Activated CD8-positive, alpha-beta T cell treated with anti-CD3 and anti-CD28 coated beads for 36 hours (primary cell): ENCODE measurements at regions not wholly inside any gene's neighbourhood (a gene's known extent, or its start where the extent isn't known, plus 50 kb on each side); places are given as distances from the start of the nearest gene placed in this dataset.
A peak's percentile ranks its signal among the peaks of the same experiment; 100 is the strongest.

ENCODE experiments used
- ATAC-seq: fragments of 200-7000 bp; cut with Tn5 transposase; one replicate; pipeline ENCODE4 v1.10.0; 2021; ENCODE audit warnings: mild to moderate bottlenecking, moderate library complexity
- CTCF ChIA-PET: fragments of 350-600 bp; sonication (Branson Sonifier 250); formaldehyde crosslinking; loops from one replicate; lab custom pipeline; 2021; ENCODE audit warnings: antibody characterized with exemption; lab: Charles Lee
- POLR2A ChIA-PET: fragments of 350-600 bp; sonication (Branson Sonifier 250); formaldehyde crosslinking; loops from one replicate; lab custom pipeline; 2021; ENCODE audit warnings: antibody characterized with exemption; lab: Charles Lee
- DNase-seq: peaks from one replicate; pipeline ENCODE4 v3.0.0-alpha.2; 2020
- H3K27ac Mint-ChIP-seq: one replicate; pipeline ENCODE4 v1.8.0; 2021; ENCODE audit warnings: mild to moderate bottlenecking, mixed read lengths
- H3K27me3 Mint-ChIP-seq: one replicate; pipeline ENCODE4 v1.8.0; 2021; ENCODE audit warnings: mixed read lengths
- H3K36me3 Mint-ChIP-seq: one replicate; pipeline ENCODE4 v1.8.0; 2021; ENCODE audit warnings: low read depth, mixed read lengths
- H3K4me1 Mint-ChIP-seq: one replicate; pipeline ENCODE4 v1.8.0; 2021; ENCODE audit warnings: low read depth, mixed read lengths
- H3K4me3 Mint-ChIP-seq: one replicate; pipeline ENCODE4 v1.8.0; 2021; ENCODE audit warnings: mild to moderate bottlenecking, moderate library complexity, mixed read lengths
- H3K9me3 Mint-ChIP-seq: one replicate; pipeline ENCODE4 v1.8.0; 2021; ENCODE audit warnings: mixed read lengths
- CTCF ChIP-seq: fragments of 200-600 bp; IDR thresholded peaks from one replicate; pipeline ENCODE4 v1.8.0; 2022; ENCODE audit warnings: antibody characterized with exemption, mild to moderate bottlenecking
- intact Hi-C: fragments of 100-400 bp; cut with micrococcal nuclease; formaldehyde crosslinking; loops from one replicate; pipeline ENCODE4 v1.10.0; 2022

- TF ChIP-seq CTCF: no peak
- Mint-ChIP-seq H3K4me3 (no peak overlapping the region), H3K27me3 (peaks cover 9% of the 10 kb centered on the region), H3K9me3 (no peaks in the 10 kb centered on the region), H3K36me3 (no peaks in the 10 kb centered on the region), H3K27ac (no peak overlapping the region), H3K4me1 (no peaks in the 10 kb centered on the region)
- CTCF ChIA-PET: no interaction called here
- intact Hi-C loops: no loop called here
- DNase-seq (no peak), ATAC-seq (no peak)
- POLR2A ChIA-PET: no interaction called here
Observed at GRCh38 chr12:103097496-103097895, 140.0 kb downstream of the ASCL1 start.

- no peak for ATAC-seq
- no peak overlapping the region for H3K27ac Mint-ChIP-seq
- CTCF ChIA-PET: interaction anchor here (0.7 kb wide), 1 partner anchor 28 kb away, joined by 3 read pairs; no protein-coding TSS in a partner anchor
- H3K9me3 Mint-ChIP-seq: no peaks in the 10 kb centered on the region
- H3K4me1 Mint-ChIP-seq: no peaks in the 10 kb centered on the region
- no peak for TF ChIP-seq CTCF
- intact Hi-C loops: no loop called here
- POLR2A ChIA-PET: no interaction called here
- no peaks in the 10 kb centered on the region for H3K36me3 Mint-ChIP-seq
- no peak for DNase-seq
- no peak overlapping the region for H3K4me3 Mint-ChIP-seq
- peaks cover 7% of the 10 kb centered on the region for H3K27me3 Mint-ChIP-seq
Observed at GRCh38 chr12:103100257-103100831, 142.9 kb downstream of the ASCL1 start.

- no peak for DNase-seq
- intact Hi-C loops: no loop called here
- peak; percentile 60 for ATAC-seq
- H3K27me3 Mint-ChIP-seq: peaks cover 8% of the 10 kb centered on the region
- CTCF ChIA-PET: no interaction called here
- TF ChIP-seq CTCF: no peak
- H3K9me3 Mint-ChIP-seq: no peaks in the 10 kb centered on the region
- no peaks in the 10 kb centered on the region for H3K4me1 Mint-ChIP-seq
- H3K27ac Mint-ChIP-seq: no peak overlapping the region
- H3K4me3 Mint-ChIP-seq: no peak overlapping the region
- no peaks in the 10 kb centered on the region for H3K36me3 Mint-ChIP-seq
- POLR2A ChIA-PET: no interaction called here
Observed at GRCh38 chr12:103102225-103102744, 144.8 kb downstream of the ASCL1 start.

- CTCF ChIA-PET: no interaction called here
- POLR2A ChIA-PET: no interaction called here
- no peak for DNase-seq
- intact Hi-C loops: no loop called here
- H3K9me3 Mint-ChIP-seq: no peaks in the 10 kb centered on the region
- H3K36me3 Mint-ChIP-seq: no peaks in the 10 kb centered on the region
- no peaks in the 10 kb centered on the region for H3K4me1 Mint-ChIP-seq
- no peak overlapping the region for H3K27ac Mint-ChIP-seq
- no peak for TF ChIP-seq CTCF
- H3K27me3 Mint-ChIP-seq: peaks cover 8% of the 10 kb centered on the region
- H3K4me3 Mint-ChIP-seq: no peak overlapping the region
- no peak for ATAC-seq
Observed at GRCh38 chr12:103105971-103106597, 148.6 kb downstream of the ASCL1 start.

- H3K4me3 Mint-ChIP-seq: no peak overlapping the region
- no peak for TF ChIP-seq CTCF
- intact Hi-C loops: no loop called here
- no peaks in the 10 kb centered on the region for H3K36me3 Mint-ChIP-seq
- no peaks in the 10 kb centered on the region for H3K9me3 Mint-ChIP-seq
- ChIA-PET POLR2A (no interaction called here), CTCF (no interaction called here)
- no peak overlapping the region for H3K27ac Mint-ChIP-seq
- ATAC-seq: no peak
- DNase-seq: no peak
- H3K4me1 Mint-ChIP-seq: no peaks in the 10 kb centered on the region
- peaks cover 3% of the 10 kb centered on the region for H3K27me3 Mint-ChIP-seq
Observed at GRCh38 chr12:103109861-103110260, 152.4 kb downstream of the ASCL1 start.
